Right cardiac atrium (tissue), 5 donors: ENCODE measurements at regions not wholly inside any gene's neighbourhood (a gene's known extent, or its start where the extent isn't known, plus 50 kb on each side); places are given as distances from the start of the nearest gene placed in this dataset.

Source experiments
- ATAC-seq, 2 donors: fragments of 200-7000 bp; cut with Tn5 transposase; one replicate each; pipeline versions ENCODE4 v1.8.0 to v1.9.1; 2020; ENCODE audit warnings: moderate library complexity in 2 of 2, mild to moderate bottlenecking in 1 of 2
- DNase-seq, 3 donors: peaks; one replicate each; pipeline ENCODE4 v3.0.0-alpha.2; 2020
- H3K27ac ChIP-seq: one replicate; pipeline ENCODE4 v1.5.1; 2013; ENCODE audit warnings: mild to moderate bottlenecking, low read length, control low read depth, moderate library complexity
- H3K27me3 ChIP-seq: one replicate; pipeline ENCODE4 v1.6.1; 2013; ENCODE audit not compliant: control insufficient read depth, insufficient read depth
- H3K4me1 ChIP-seq: one replicate; pipeline ENCODE4 v1.6.1; 2013; ENCODE audit warnings: low read length; ENCODE audit not compliant: control insufficient read depth, insufficient read depth
- H3K4me3 ChIP-seq: one replicate; pipeline ENCODE4 v1.5.1; 2013; ENCODE audit warnings: low read length, control low read depth
- H3K9me3 ChIP-seq: one replicate; pipeline ENCODE4 v1.6.1; 2013; ENCODE audit warnings: low read length; ENCODE audit not compliant: control insufficient read depth
- WGBS: extraction: QIAGEN DNeasy Blood & Tissue Kit; methylation state at CpG from one replicate; pipeline ENCODE4 v1.1.7; 2013; 5-methylcytosine and 5-hydroxymethylcytosine counted together
- intact Hi-C, 4 donors: fragments of 100-400 bp; cut with DNase I; formaldehyde crosslinking; loops; one replicate each; pipeline versions ENCODE4 v1.11.0 to v1.14.0; 2022 to 2023
- donor health status: healthy with polysubstance abuse.
- donor health status: DM: no; HTN: yes; CAD: no.
- donor health status: DM: no; HTN: no; CAD: no.
- donor health status: DM: no; HTN: yes; CAD: no; lungs with severe emphysema.
- donor health status: DM: yes; HTN: yes; CAD: no.

- Histone ChIP-seq H3K4me1 (no peaks in the 10 kb centered on the region), H3K27ac (no peak overlapping the region), H3K4me3 (no peak overlapping the region), H3K9me3 (no peaks in the 10 kb centered on the region), H3K27me3 (no peaks in the 10 kb centered on the region)
- ATAC-seq (no peak), DNase-seq (no peak)
- intact Hi-C loops = loop anchor here in 1 of 4 donors (10.0 kb wide), 1 partner anchor 410 kb away; no protein-coding TSS in a partner anchor
- WGBS = 19% methylated on average over 1 of the region's 1 CpG
These were observed 87.8 kb downstream of the HFE start for GRCh38 chr6:26175033-26175427.

GRCh38 chr6:26175428-26176181, 88.4 kb downstream of the HFE start:
- intact Hi-C loops = loop anchor here in 1 of 4 donors (10.0 kb wide), 1 partner anchor 409 kb away; no protein-coding TSS in a partner anchor
- ATAC-seq (no peak), DNase-seq (no peak)
- H3K4me3 ChIP-seq = no peak overlapping the region
- H3K27ac ChIP-seq = no peak overlapping the region
- H3K9me3 ChIP-seq = no peaks in the 10 kb centered on the region
- no peaks in the 10 kb centered on the region for H3K4me1 ChIP-seq
- H3K27me3 ChIP-seq = no peaks in the 10 kb centered on the region
- 62% methylated on average over 5 of the region's 5 CpGs for WGBS

- DNase-seq (no peak), ATAC-seq (no peak)
- Histone ChIP-seq H3K27ac (no peak overlapping the region), H3K27me3 (no peaks in the 10 kb centered on the region), H3K4me1 (no peaks in the 10 kb centered on the region), H3K9me3 (no peaks in the 10 kb centered on the region), H3K4me3 (no peak overlapping the region)
- intact Hi-C loops = loop anchor here in 2 of 4 donors (10.0 kb wide), 2 partner anchors 155 to 405 kb away; a partner anchor contains a TSS
- WGBS = 74% methylated on average over 1 of the region's 1 CpG
These were observed 92.4 kb downstream of the HFE start for GRCh38 chr6:26179675-26180074.

GRCh38 chr6:26180346-26180745, 93.1 kb downstream of the HFE start:
- 92% methylated on average over 7 of the region's 7 CpGs for WGBS
- no peak for DNase-seq
- Histone ChIP-seq H3K27me3 (no peaks in the 10 kb centered on the region), H3K27ac (no peak overlapping the region), H3K4me1 (no peaks in the 10 kb centered on the region), H3K4me3 (no peak overlapping the region), H3K9me3 (no peaks in the 10 kb centered on the region)
- intact Hi-C loops = loop anchor here in 1 of 4 donors (10.0 kb wide), 1 partner anchor 156 kb away; a partner anchor contains a TSS
- no peak for ATAC-seq

GRCh38 chr6:26183237-26183580, 96.0 kb downstream of the HFE start:
- Histone ChIP-seq H3K4me3 (peak overlapping the region; percentile 67), H3K27me3 (no peaks in the 10 kb centered on the region), H3K27ac (no peak overlapping the region), H3K9me3 (no peaks in the 10 kb centered on the region), H3K4me1 (peaks cover 3% of the 10 kb centered on the region)
- DNase-seq (peak in 1 of 3 donors; percentile 34), ATAC-seq (peak; percentile 23 to 45)
- WGBS = 2% methylated on average over 11 of the region's 11 CpGs
- intact Hi-C loops = loop anchor here in 1 of 4 donors (10.0 kb wide), 1 partner anchor 158 kb away; a partner anchor contains a TSS

GRCh38 chr6:26183581-26184366, 96.5 kb downstream of the HFE start:
- intact Hi-C loops = loop anchor here in 1 of 4 donors (10.0 kb wide), 1 partner anchor 159 kb away; a partner anchor contains a TSS
- under 1% methylated on average over 36 of the region's 36 CpGs for WGBS
- peaks cover 3% of the 10 kb centered on the region for H3K4me1 ChIP-seq
- H3K4me3 ChIP-seq = peak overlapping the region; percentile 67
- ATAC-seq (peak; percentile 95 to 96), DNase-seq (peak; percentile 66 to 87 (median 86))
- H3K27me3 ChIP-seq = no peaks in the 10 kb centered on the region
- H3K9me3 ChIP-seq = no peaks in the 10 kb centered on the region
- peak overlapping the region; percentile 93 for H3K27ac ChIP-seq

GRCh38 chr6:26184367-26184891, 97.2 kb downstream of the HFE start:
- DNase-seq (no peak), ATAC-seq (no peak)
- Histone ChIP-seq H3K27me3 (no peaks in the 10 kb centered on the region), H3K4me1 (peaks cover 3% of the 10 kb centered on the region), H3K9me3 (no peaks in the 10 kb centered on the region), H3K4me3 (peak overlapping the region; percentile 67), H3K27ac (peak overlapping the region; percentile 93)
- intact Hi-C loops = loop anchor here in 1 of 4 donors (10.0 kb wide), 1 partner anchor 160 kb away; a partner anchor contains a TSS
- WGBS = 55% methylated on average over 10 of the region's 10 CpGs

GRCh38 chr6:26185004-26185403, 97.8 kb downstream of the HFE start:
- no peak overlapping the region for H3K27ac ChIP-seq
- intact Hi-C loops = loop anchor here in 1 of 4 donors (10.0 kb wide), 1 partner anchor 160 kb away; a partner anchor contains a TSS
- no peak for ATAC-seq
- DNase-seq = no peak
- H3K4me3 ChIP-seq = no peak overlapping the region
- no peaks in the 10 kb centered on the region for H3K9me3 ChIP-seq
- H3K4me1 ChIP-seq = peaks cover 3% of the 10 kb centered on the region
- H3K27me3 ChIP-seq = no peaks in the 10 kb centered on the region
- WGBS = 75% methylated on average over 2 of the region's 2 CpGs

- DNase-seq = no peak
- H3K27me3 ChIP-seq = no peaks in the 10 kb centered on the region
- H3K27ac ChIP-seq = no peak overlapping the region
- no peak for ATAC-seq
- H3K4me3 ChIP-seq = no peak overlapping the region
- intact Hi-C loops = loop anchor here in 1 of 4 donors (10.0 kb wide), 1 partner anchor 161 kb away; a partner anchor contains a TSS
- peaks cover 3% of the 10 kb centered on the region for H3K4me1 ChIP-seq
- WGBS = 91% methylated on average over 3 of the region's 3 CpGs
- H3K9me3 ChIP-seq = no peaks in the 10 kb centered on the region
These were observed 98.6 kb downstream of the HFE start for GRCh38 chr6:26185802-26186201.

- no peak overlapping the region for H3K4me3 ChIP-seq
- H3K27me3 ChIP-seq = no peaks in the 10 kb centered on the region
- no peak for DNase-seq
- H3K9me3 ChIP-seq = no peaks in the 10 kb centered on the region
- peaks cover 3% of the 10 kb centered on the region for H3K4me1 ChIP-seq
- 92% methylated on average over 7 of the region's 7 CpGs for WGBS
- no peak overlapping the region for H3K27ac ChIP-seq
- ATAC-seq = no peak
- intact Hi-C loops = loop anchor here in 1 of 4 donors (10.0 kb wide), 1 partner anchor 162 kb away; a partner anchor contains a TSS
These were observed 99.4 kb downstream of the HFE start for GRCh38 chr6:26186652-26187051.
